Neural progenitor cell (in vitro differentiated cells): ENCODE measurements at regions not wholly inside any gene's neighbourhood (a gene's known extent, or its start where the extent isn't known, plus 50 kb on each side); places are given as distances from the start of the nearest gene placed in this dataset.

Source experiments
- EZH2 ChIP-seq: fragments of 200-600 bp; sonication (generic); IDR thresholded peaks from 2 replicates; pipeline ENCODE4 v1.6.1; 2017; ENCODE audit warnings: antibody characterized with exemption, mild to moderate bottlenecking, moderate library complexity
- TF ChIP-seq, protein P1 (sequence below): fragments of 200-600 bp; sonication (generic); IDR thresholded peaks from 2 replicates; pipeline ENCODE4 v1.5.1; 2017; ENCODE audit warnings: antibody characterized with exemption, mild to moderate bottlenecking

DNA sequence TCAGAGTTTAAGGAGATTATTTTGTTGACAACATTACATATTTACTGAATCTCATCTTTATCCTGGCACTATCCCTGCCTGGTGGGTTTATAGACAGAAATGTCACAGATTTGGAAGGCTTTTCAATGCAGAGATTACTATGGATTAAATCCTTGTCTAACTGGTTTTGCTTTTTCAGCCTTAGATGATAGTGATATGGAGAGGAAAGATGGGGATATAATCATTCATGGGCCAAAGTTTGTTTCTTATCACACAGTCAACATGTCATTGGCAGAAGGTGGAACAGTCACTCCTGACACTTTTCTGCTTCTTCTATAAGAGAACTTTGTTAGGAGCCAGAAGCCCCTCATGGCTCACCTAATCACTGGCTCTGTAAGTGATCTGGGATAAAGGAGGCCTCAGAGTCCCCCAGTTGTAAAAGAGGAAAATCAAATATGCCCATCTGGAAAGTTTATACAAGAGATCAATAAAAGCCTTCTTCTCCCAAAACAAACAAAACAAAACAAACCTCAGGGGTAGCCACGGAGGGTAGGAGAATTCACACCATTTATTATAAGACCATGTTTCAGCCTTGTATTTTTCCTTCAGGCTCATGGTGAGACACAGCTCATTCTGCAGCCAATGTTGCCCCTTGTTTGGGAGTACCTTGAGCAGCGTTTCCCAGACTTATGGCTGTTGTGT, 101.2 kb downstream of the PCSK1 start:
- TF ChIP-seq, protein P1, sequence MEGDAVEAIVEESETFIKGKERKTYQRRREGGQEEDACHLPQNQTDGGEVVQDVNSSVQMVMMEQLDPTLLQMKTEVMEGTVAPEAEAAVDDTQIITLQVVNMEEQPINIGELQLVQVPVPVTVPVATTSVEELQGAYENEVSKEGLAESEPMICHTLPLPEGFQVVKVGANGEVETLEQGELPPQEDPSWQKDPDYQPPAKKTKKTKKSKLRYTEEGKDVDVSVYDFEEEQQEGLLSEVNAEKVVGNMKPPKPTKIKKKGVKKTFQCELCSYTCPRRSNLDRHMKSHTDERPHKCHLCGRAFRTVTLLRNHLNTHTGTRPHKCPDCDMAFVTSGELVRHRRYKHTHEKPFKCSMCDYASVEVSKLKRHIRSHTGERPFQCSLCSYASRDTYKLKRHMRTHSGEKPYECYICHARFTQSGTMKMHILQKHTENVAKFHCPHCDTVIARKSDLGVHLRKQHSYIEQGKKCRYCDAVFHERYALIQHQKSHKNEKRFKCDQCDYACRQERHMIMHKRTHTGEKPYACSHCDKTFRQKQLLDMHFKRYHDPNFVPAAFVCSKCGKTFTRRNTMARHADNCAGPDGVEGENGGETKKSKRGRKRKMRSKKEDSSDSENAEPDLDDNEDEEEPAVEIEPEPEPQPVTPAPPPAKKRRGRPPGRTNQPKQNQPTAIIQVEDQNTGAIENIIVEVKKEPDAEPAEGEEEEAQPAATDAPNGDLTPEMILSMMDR = no peak
- TF ChIP-seq EZH2 = no peak
